ENCODE measurements at regions not wholly inside any gene's neighbourhood (a gene's known extent, or its start where the extent isn't known, plus 50 kb on each side); places are given as distances from the start of the nearest gene placed in this dataset.

DNA sequence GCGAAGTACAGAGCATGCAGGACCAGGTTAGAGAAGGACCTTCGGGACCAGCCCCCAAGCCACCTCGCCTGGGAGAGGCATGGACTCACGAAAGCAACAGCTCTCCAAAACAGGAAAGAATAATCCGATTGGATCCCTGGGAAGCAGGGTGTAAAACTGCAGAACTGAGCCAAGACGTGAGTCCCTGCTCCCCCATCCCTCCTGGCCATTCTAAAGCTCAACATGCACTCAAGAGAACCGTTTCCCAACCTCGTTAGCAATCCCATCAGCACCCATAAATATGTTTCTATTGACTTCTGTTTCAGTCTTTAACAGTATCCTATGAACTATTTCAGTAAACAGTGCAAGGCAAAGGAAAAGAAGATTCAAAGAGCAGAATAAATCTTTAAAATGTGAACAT, 167.0 kb downstream of the COPRS start:
- Mint-ChIP-seq H3K4me1 (ENCODE audit: insufficient read depth, unreplicated experiment) (peaks cover 3% of the 10 kb centered on the region), H3K36me3 (ENCODE audit: insufficient read depth, unreplicated experiment) (no peaks in the 10 kb centered on the region), H3K27me3 (ENCODE audit: insufficient read depth, unreplicated experiment) (no peaks in the 10 kb centered on the region), H3K9me3 (ENCODE audit: unreplicated experiment) (no peaks in the 10 kb centered on the region), H3K27ac (ENCODE audit: low read depth, unreplicated experiment) (no peak overlapping the region), H3K4me3 (ENCODE audit: unreplicated experiment) (no peak overlapping the region)
- ChIA-PET CTCF (interaction anchor here (1.2 kb wide), 1 partner anchor 136 kb away, joined by 4 read pairs; no protein-coding TSS in a partner anchor), POLR2A (no interaction called here)
- no peak for DNase-seq (ENCODE audit: unreplicated experiment)
- TF ChIP-seq CTCF (IDR thresholded peaks at IDR 0.05; ENCODE audit: unreplicated experiment): no peak
- BruUV-seq (replicated peaks): no TSS peak
- intact Hi-C loops (cut with micrococcal nuclease): no loop called here

- intact Hi-C loops (cut with micrococcal nuclease): no loop called here
- BruUV-seq (replicated peaks): no TSS peak
- ChIA-PET POLR2A (no interaction called here), CTCF (interaction anchor here (1.2 kb wide), 1 partner anchor 135 kb away, joined by 4 read pairs; no protein-coding TSS in a partner anchor)
- no peaks in the 10 kb centered on the region for H3K27me3 Mint-ChIP-seq (ENCODE audit: insufficient read depth, unreplicated experiment)
- TF ChIP-seq CTCF (IDR thresholded peaks at IDR 0.05; ENCODE audit: unreplicated experiment): no peak
- H3K4me1 Mint-ChIP-seq (ENCODE audit: insufficient read depth, unreplicated experiment): peaks cover 3% of the 10 kb centered on the region
- no peak for DNase-seq (ENCODE audit: unreplicated experiment)
- H3K36me3 Mint-ChIP-seq (ENCODE audit: insufficient read depth, unreplicated experiment): no peaks in the 10 kb centered on the region
- no peak overlapping the region for H3K4me3 Mint-ChIP-seq (ENCODE audit: unreplicated experiment)
- no peaks in the 10 kb centered on the region for H3K9me3 Mint-ChIP-seq (ENCODE audit: unreplicated experiment)
- H3K27ac Mint-ChIP-seq (ENCODE audit: low read depth, unreplicated experiment): no peak overlapping the region
Observed at GRCh38 chr17:31691251-31691905, 167.7 kb downstream of the COPRS start.

DNA sequence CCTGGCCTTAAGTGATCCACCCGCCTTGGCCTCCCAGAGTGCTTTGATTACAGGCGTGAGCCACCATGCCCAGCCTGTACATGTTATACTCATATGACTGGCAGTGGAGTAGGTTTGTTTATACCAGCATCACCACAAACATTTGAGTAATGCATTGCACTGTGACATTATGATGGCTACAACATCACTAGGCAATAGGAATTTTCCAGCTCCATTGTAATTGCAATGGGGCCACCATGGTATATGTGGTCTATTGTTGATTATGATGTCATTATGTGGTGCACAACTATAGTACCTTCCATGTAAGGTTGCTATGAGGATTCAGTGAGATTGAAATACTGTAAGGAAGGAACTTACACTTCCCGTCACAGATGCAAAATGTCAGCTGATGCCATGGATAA, 168.9 kb downstream of the COPRS start:
- Mint-ChIP-seq H3K4me1 (ENCODE audit: insufficient read depth, unreplicated experiment) (peaks cover 3% of the 10 kb centered on the region), H3K36me3 (ENCODE audit: insufficient read depth, unreplicated experiment) (no peaks in the 10 kb centered on the region), H3K9me3 (ENCODE audit: unreplicated experiment) (no peaks in the 10 kb centered on the region), H3K27ac (ENCODE audit: low read depth, unreplicated experiment) (no peak overlapping the region), H3K4me3 (ENCODE audit: unreplicated experiment) (no peak overlapping the region), H3K27me3 (ENCODE audit: insufficient read depth, unreplicated experiment) (no peaks in the 10 kb centered on the region)
- ChIA-PET POLR2A (no interaction called here), CTCF (interaction anchor here (0.6 kb wide), 1 partner anchor 157 kb away, joined by 3 read pairs; no protein-coding TSS in a partner anchor)
- no TSS peak for BruUV-seq (replicated peaks)
- intact Hi-C loops (cut with micrococcal nuclease): no loop called here
- no peak for DNase-seq (ENCODE audit: unreplicated experiment)
- TF ChIP-seq CTCF (IDR thresholded peaks at IDR 0.05; ENCODE audit: unreplicated experiment): no peak

- H3K4me3 Mint-ChIP-seq (ENCODE audit: unreplicated experiment): no peak overlapping the region
- POLR2A ChIA-PET: interaction anchor here (0.6 kb wide), 1 partner anchor 10 kb away, joined by 5 read pairs; no protein-coding TSS in a partner anchor
- CTCF ChIA-PET: interaction anchor here (0.7 to 1.5 kb wide), 2 partner anchors 17 to 154 kb away, joined by 3 to 5 read pairs; no protein-coding TSS in a partner anchor
- BruUV-seq (replicated peaks): no TSS peak
- H3K36me3 Mint-ChIP-seq (ENCODE audit: insufficient read depth, unreplicated experiment): no peaks in the 10 kb centered on the region
- peaks cover 3% of the 10 kb centered on the region for H3K4me1 Mint-ChIP-seq (ENCODE audit: insufficient read depth, unreplicated experiment)
- TF ChIP-seq CTCF (IDR thresholded peaks at IDR 0.05; ENCODE audit: unreplicated experiment): no peak
- DNase-seq (ENCODE audit: unreplicated experiment): peak; percentile 39
- no peaks in the 10 kb centered on the region for H3K27me3 Mint-ChIP-seq (ENCODE audit: insufficient read depth, unreplicated experiment)
- intact Hi-C loops (cut with micrococcal nuclease): no loop called here
- no peak overlapping the region for H3K27ac Mint-ChIP-seq (ENCODE audit: low read depth, unreplicated experiment)
- H3K9me3 Mint-ChIP-seq (ENCODE audit: unreplicated experiment): no peaks in the 10 kb centered on the region
Observed at GRCh38 chr17:31688701-31689100, 170.3 kb downstream of the COPRS start.
